H1 (cell line): ENCODE measurements at regions not wholly inside any gene's neighbourhood (a gene's known extent, or its start where the extent isn't known, plus 50 kb on each side); places are given as distances from the start of the nearest gene placed in this dataset.
A peak's percentile ranks its signal among the peaks of the same experiment; 100 is the strongest.

ENCODE experiments used
- CTCF ChIA-PET: fragments of 300-600 bp; sonication (Branson Sonifier 250); formaldehyde crosslinking; loops from one replicate; lab custom pipeline; 2021; ENCODE audit not compliant: partially characterized antibody; lab: Charles Lee
- POLR2A ChIA-PET: fragments of 300-600 bp; sonication (Branson Sonifier 250); formaldehyde crosslinking; loops from one replicate; lab custom pipeline; 2021; ENCODE audit warnings: inconsistent platforms; ENCODE audit not compliant: partially characterized antibody; lab: Charles Lee
- DNase-seq, 2 experiments: peaks; one replicate each; pipeline versions ENCODE4 v3.0.0 to v3.0.0-alpha.2; 2010 to 2022; ENCODE audit warnings: low spot score in 2 of 2, low read depth in 1 of 2, mixed read lengths in 1 of 2
- FAIRE-seq: peaks from 2 replicates; lab custom pipeline; 2011; peaks lifted over from hg19 to GRCh38; lab: Jason Lieb, UNC
- H2AFZ ChIP-seq: 2 replicates; pipeline ENCODE4 v1.8.1; 2012; ENCODE audit warnings: low read length, inconsistent platforms
- H2AK5ac ChIP-seq: 2 replicates; pipeline ENCODE4 v1.6.1; 2013; ENCODE audit warnings: low read depth, low read length
- H2BK120ac ChIP-seq: replicated peaks from 2 replicates; pipeline ENCODE3; 2013; ENCODE audit warnings: low read depth, low read length, inconsistent platforms
- H2BK12ac ChIP-seq: 2 replicates; pipeline ENCODE4 v1.6.1; 2013; ENCODE audit warnings: low read depth, low read length
- H2BK15ac ChIP-seq: 2 replicates; pipeline ENCODE4 v1.6.1; 2013; ENCODE audit warnings: low read length
- H2BK20ac ChIP-seq: 2 replicates; pipeline ENCODE4 v1.6.1; 2013; ENCODE audit warnings: low read length
- H2BK5ac ChIP-seq: 2 replicates; pipeline ENCODE4 v1.6.1; 2013; ENCODE audit warnings: low read depth, low read length
- H3K14ac ChIP-seq: 2 replicates; pipeline ENCODE4 v1.6.1; 2013; ENCODE audit warnings: inconsistent platforms; ENCODE audit not compliant: insufficient read length
- H3K18ac ChIP-seq: 2 replicates; pipeline ENCODE4 v1.6.1; 2013; ENCODE audit warnings: low read length; ENCODE audit errors: extremely low read depth
- H3K23ac ChIP-seq: 2 replicates; pipeline ENCODE4 v1.6.1; 2013; ENCODE audit warnings: inconsistent platforms; ENCODE audit not compliant: insufficient read length
- H3K23me2 ChIP-seq: 2 replicates; pipeline ENCODE4 v1.6.1; 2013; ENCODE audit warnings: low read depth, low read length
- H3K27ac ChIP-seq: 2 replicates; pipeline ENCODE4 v1.6.1; 2011; ENCODE audit warnings: low read depth, low read length, inconsistent platforms
- H3K27me3 ChIP-seq, 4 experiments: replicated peaks in 1 of 4; 1 replicate in 1 of 4; 2 replicates in 3 of 4; pipeline versions ENCODE4 v1.6.1 to v1.8.1; 2011 to 2013; ENCODE audit warnings: low read length in 3 of 4, mild to moderate bottlenecking in 3 of 4, inconsistent platforms in 2 of 4, mixed read lengths in 2 of 4, moderate library complexity in 1 of 4; ENCODE audit not compliant: control insufficient read depth in 3 of 4, insufficient read depth in 3 of 4; ENCODE audit errors: extremely low read depth in 1 of 4
- H3K36me3 ChIP-seq, 4 experiments: 2 replicates each; pipeline versions ENCODE4 v1.6.1 to v1.8.1; 2011 to 2013; ENCODE audit warnings: mild to moderate bottlenecking in 4 of 4, low read length in 3 of 4, moderate library complexity in 2 of 4, control low read depth in 1 of 4, inconsistent platforms in 1 of 4; ENCODE audit not compliant: insufficient read depth in 4 of 4, control insufficient read depth in 2 of 4
- H3K4ac ChIP-seq: replicated peaks from 2 replicates; pipeline ENCODE3; 2013; ENCODE audit warnings: low read length, low read depth, mixed read lengths, inconsistent platforms; ENCODE audit not compliant: insufficient read length
- H3K4me1 ChIP-seq, 4 experiments: replicated peaks in 1 of 4; 1 replicate in 1 of 4; 2 replicates in 3 of 4; pipeline versions ENCODE4 v1.6.1 to v1.8.1; 2011 to 2013; ENCODE audit warnings: low read length in 3 of 4, inconsistent platforms in 2 of 4, mixed read lengths in 1 of 4; ENCODE audit not compliant: insufficient read depth in 4 of 4, control insufficient read depth in 3 of 4
- H3K4me2 ChIP-seq, 2 experiments: 2 replicates each; pipeline versions ENCODE4 v1.6.1 to v1.8.1; 2011 to 2013; ENCODE audit warnings: low read depth in 2 of 2, low read length in 2 of 2, control low read depth in 1 of 2, inconsistent platforms in 1 of 2, mild to moderate bottlenecking in 1 of 2; ENCODE audit not compliant: insufficient read depth in 1 of 2
- H3K4me3 ChIP-seq, 4 experiments: fragments of 200-600, 300-600 bp in 1 of 4; sonication (generic), shearing (Covaris generic), sonication (Bioruptor Twin) in 1 of 4; 2 replicates each; pipeline versions ENCODE4 v1.5.1 to v1.8.1; 2011 to 2016; ENCODE audit warnings: low read length in 4 of 4, low read depth in 3 of 4, control low read depth in 2 of 4, inconsistent platforms in 2 of 4, mild to moderate bottlenecking in 2 of 4, mixed read lengths in 1 of 4, moderate library complexity in 1 of 4; ENCODE audit not compliant: insufficient read depth in 2 of 4; ENCODE audit errors: extremely low read depth in 1 of 4
- H3K56ac ChIP-seq: replicated peaks from 2 replicates; pipeline ENCODE3; 2013; ENCODE audit warnings: low read depth, mild to moderate bottlenecking, mixed read lengths, low read length, inconsistent platforms; ENCODE audit not compliant: insufficient read length
- H3K79me1 ChIP-seq: 2 replicates; pipeline ENCODE4 v1.6.1; 2013; ENCODE audit warnings: low read depth, low read length, control low read depth
- H3K79me2 ChIP-seq, 2 experiments: 2 replicates each; pipeline versions ENCODE4 v1.6.1 to v1.8.1; 2012 to 2013; ENCODE audit warnings: low read length in 2 of 2, mild to moderate bottlenecking in 2 of 2, inconsistent platforms in 1 of 2; ENCODE audit not compliant: insufficient read depth in 2 of 2, control insufficient read depth in 1 of 2
- H3K9ac ChIP-seq, 4 experiments: replicated peaks in 1 of 4; 1 replicate in 1 of 4; 2 replicates in 3 of 4; pipeline versions ENCODE4 v1.6.1 to v1.8.1; 2011 to 2013; ENCODE audit warnings: low read depth in 3 of 4, low read length in 3 of 4, control low read depth in 2 of 4, mild to moderate bottlenecking in 2 of 4, moderate library complexity in 2 of 4, inconsistent platforms in 1 of 4; ENCODE audit errors: extremely low read depth in 1 of 4
- H3K9me3 ChIP-seq, 2 experiments: 2 replicates each; pipeline versions ENCODE4 v1.6.1 to v1.8.1; 2012 to 2013; ENCODE audit warnings: mild to moderate bottlenecking in 2 of 2, moderate library complexity in 2 of 2, control low read depth in 1 of 2, inconsistent platforms in 1 of 2, low read depth in 1 of 2, low read length in 1 of 2, mixed read lengths in 1 of 2; ENCODE audit not compliant: insufficient read depth in 2 of 2
- H4K20me1 ChIP-seq, 2 experiments: replicated peaks in 1 of 2; 2 replicates each; pipeline versions ENCODE3 to v1.8.1; 2011 to 2013; ENCODE audit warnings: inconsistent platforms in 2 of 2, low read length in 2 of 2, mild to moderate bottlenecking in 1 of 2; ENCODE audit not compliant: insufficient read depth in 2 of 2, control insufficient read depth in 1 of 2
- H4K5ac ChIP-seq: 2 replicates; pipeline ENCODE4 v1.6.1; 2013; ENCODE audit warnings: low read length, low read depth, mixed read lengths, inconsistent platforms; ENCODE audit not compliant: insufficient read length
- H4K8ac ChIP-seq: 2 replicates; pipeline ENCODE4 v1.8.0; 2013; ENCODE audit warnings: mild to moderate bottlenecking, moderate library complexity, low read length, inconsistent platforms; ENCODE audit not compliant: insufficient read depth; ENCODE audit errors: extremely low read depth
- H4K91ac ChIP-seq: replicated peaks from 2 replicates; pipeline ENCODE3; 2013; ENCODE audit warnings: low read length, mixed read lengths, inconsistent platforms; ENCODE audit not compliant: insufficient read length
- KDM4A ChIP-seq: IDR thresholded peaks from one replicate; pipeline ENCODE4 v1.7.1; 2012; ENCODE audit warnings: low read depth, mild to moderate bottlenecking, moderate library complexity, low read length, inconsistent platforms; ENCODE audit not compliant: severe bottlenecking
- RBBP5 ChIP-seq: IDR thresholded peaks from 2 replicates; pipeline ENCODE4 v1.7.1; 2012; ENCODE audit warnings: low read depth, mild to moderate bottlenecking, inconsistent platforms, low read length, moderate library complexity, borderline replicate concordance
- SIX5 ChIP-seq: IDR thresholded peaks from 2 replicates; pipeline ENCODE4 v1.6.1; 2011; ENCODE audit warnings: mild to moderate bottlenecking, low read depth, low read length
- SUZ12 ChIP-seq: fragments of 200-600 bp; sonication (generic); IDR thresholded peaks from 2 replicates; pipeline ENCODE4 v1.6.1; 2012; ENCODE audit warnings: mild to moderate bottlenecking, inconsistent platforms, low read length, moderate library complexity, mixed read lengths
- TCF12 ChIP-seq: IDR thresholded peaks from 2 replicates; pipeline ENCODE4 v1.6.1; 2011; ENCODE audit warnings: low read depth, mild to moderate bottlenecking, low read length
- WGBS, 2 experiments: shearing (Covaris generic) in 1 of 2; methylation state at CpG; one replicate each; pipeline versions ENCODE4 v1.1.6 to v1.1.7; 2013 to 2015; ENCODE audit warnings: low lambda C conversion rate in 2 of 2, mixed read lengths in 2 of 2, inconsistent platforms in 1 of 2, low coverage in 1 of 2, missing lambda C conversion rate in 1 of 2; ENCODE audit not compliant: insufficient replicate concordance in 2 of 2, insufficient coverage in 1 of 2, insufficient read length in 1 of 2; ENCODE audit errors: extremely low coverage in 1 of 2, missing lambda C conversion rate in 1 of 2; 5-methylcytosine and 5-hydroxymethylcytosine counted together

DNA sequence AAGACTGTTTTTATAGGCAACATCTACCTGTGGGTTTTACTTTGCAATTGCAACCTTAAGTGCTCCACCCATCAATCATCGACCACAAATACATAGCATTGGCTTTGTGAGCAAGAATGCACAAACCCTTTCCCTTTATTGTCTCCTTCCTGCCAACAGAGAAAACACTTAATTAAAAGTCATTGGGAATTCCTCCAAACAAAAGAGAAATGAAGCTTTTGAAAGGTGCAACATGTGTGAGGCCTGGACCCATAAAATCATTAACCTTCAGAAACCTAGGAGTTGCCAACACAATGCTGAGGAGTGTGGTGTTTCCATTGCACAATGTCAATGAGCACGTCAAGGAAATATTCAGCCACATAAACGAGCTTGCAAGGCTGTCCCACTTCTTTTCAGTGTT, 223.2 kb downstream of the BLID start:
- Histone ChIP-seq H2BK12ac (no peak overlapping the region), H4K91ac (no peak overlapping the region), H4K5ac (no peak overlapping the region), H3K79me2 (no peaks in the 10 kb centered on the region), H2BK120ac (no peak overlapping the region), H3K27me3 (no peaks in the 10 kb centered on the region), H2BK5ac (no peak overlapping the region), H3K4me3 (no peak overlapping the region), H3K23me2 (no peaks in the 10 kb centered on the region), H2BK20ac (peak overlapping the region; percentile 28; the same call in 1 of the 2 replicates), H2AK5ac (no peak overlapping the region; the same call in 1 of the 2 replicates), H3K18ac (no peak overlapping the region), H3K4me2 (no peak overlapping the region), H3K79me1 (no peaks in the 10 kb centered on the region), H3K27ac (no peak overlapping the region), H2AFZ (no peak overlapping the region), H3K23ac (no peak overlapping the region), H2BK15ac (no peak overlapping the region), H3K4me1 (peaks cover 0 to 4% (median 2%) of the 10 kb centered on the region in 4 experiments; a peak in 2 of 7 replicates), H3K9me3 (no peaks in the 10 kb centered on the region), H3K4ac (no peak overlapping the region), H3K9ac (no peak overlapping the region), H3K14ac (no peak overlapping the region), H4K20me1 (no peaks in the 10 kb centered on the region), H3K36me3 (no peaks in the 10 kb centered on the region), H3K56ac (no peak overlapping the region), H4K8ac (no peak overlapping the region)
- 96% methylated on average over 3 of the region's 3 CpGs; no CpG with 5 or more reads in 1 of the 2 experiments for WGBS, 2 experiments
- FAIRE-seq = no peak
- no peak for DNase-seq
- ChIA-PET POLR2A (no interaction called here), CTCF (no interaction called here)
- TF ChIP-seq TCF12 (no peak), RBBP5 (no peak), SIX5 (no peak), SUZ12 (no peak), KDM4A (no peak)
- TF ChIP-seq, all 59 proteins: peak for 0
